Superior temporal gyrus (tissue), 1 donor: ENCODE measurements at regions not wholly inside any gene's neighbourhood (a gene's known extent, or its start where the extent isn't known, plus 50 kb on each side); places are given as distances from the start of the nearest gene placed in this dataset.

Experiments
- DNase-seq: peaks from one replicate; pipeline ENCODE4 v3.0.0-alpha.2; 2016; ENCODE audit errors: extremely low spot score

DNA sequence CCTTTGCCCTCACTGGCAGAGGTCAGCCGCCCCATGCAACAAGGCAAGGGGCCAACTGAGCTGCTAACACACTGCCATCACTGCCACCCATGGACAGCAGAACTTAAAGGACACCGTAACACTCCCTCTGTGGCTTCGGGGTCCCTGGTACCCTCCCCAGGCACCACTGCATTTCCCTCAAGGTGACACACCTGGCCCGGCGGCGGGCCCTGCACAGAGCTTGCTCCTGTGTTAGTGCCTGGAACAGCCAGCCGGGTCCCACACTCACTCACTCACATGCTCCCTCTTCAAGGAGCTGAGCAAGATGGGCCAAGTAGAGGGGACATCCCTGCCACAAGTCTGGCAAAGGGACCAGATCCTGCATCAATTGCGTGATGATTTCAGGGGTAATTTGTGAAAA lies 126.5 kb upstream of the SOX4 start:
- no peak for DNase-seq

GRCh38 chr6:21468461-21468860 lies 125.1 kb upstream of the SOX4 start:
- no peak for DNase-seq

DNA sequence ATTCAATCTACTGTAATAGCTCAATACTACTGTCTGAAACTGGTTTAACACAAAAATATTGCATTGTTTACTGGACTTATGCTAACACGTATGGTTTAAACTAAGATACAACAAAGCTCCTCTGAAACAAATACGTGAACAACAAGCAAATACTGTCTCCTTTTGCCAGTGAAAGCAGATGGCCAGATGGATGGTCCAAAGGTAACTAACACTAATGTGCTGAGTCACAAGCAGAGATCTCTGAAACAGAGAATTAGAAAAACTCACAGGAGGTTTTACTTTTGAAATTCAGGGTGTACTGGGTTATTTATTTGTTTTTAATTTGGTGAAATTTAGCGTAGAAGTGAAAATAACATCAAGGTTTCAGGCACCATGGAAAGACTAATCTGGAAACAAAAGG lies 124.3 kb upstream of the SOX4 start:
- DNase-seq: no peak

DNA sequence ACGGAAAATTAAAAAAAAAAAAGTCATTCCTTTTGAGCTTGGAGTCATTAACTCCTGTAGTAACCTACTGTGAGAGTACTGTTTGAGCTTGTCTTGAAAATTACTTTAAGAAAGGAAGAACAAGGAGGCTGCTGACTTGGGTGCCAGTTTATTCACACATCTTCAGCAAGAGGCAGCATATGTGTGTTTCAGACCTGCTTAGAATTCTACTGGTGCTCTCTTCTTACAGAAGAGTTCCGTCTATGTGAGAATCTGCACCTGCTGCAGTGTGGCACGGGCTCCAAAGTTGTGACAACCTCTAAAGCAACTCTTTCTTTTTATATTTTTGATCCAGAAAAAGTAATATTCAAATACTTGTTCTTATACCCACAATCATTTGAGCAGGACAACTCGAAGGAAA lies 117.4 kb upstream of the SOX4 start:
- no peak for DNase-seq

DNA sequence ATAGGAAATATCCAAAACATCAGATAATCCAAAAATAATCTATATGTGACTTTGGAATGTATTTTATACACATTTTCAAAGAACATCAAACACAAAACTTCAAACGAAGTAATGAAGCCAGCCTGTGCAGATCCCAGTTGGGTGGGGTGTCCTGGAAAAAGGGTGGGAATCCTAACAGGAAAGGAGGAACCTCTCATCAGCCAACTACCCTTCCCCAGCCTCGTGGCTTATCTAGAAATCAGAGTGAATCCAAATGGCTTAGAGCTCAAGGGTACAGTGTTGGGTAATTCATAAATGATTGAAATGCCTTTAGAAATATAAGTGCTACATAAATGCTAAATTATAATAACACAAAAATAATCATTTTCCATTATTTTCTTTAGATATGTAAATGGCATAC lies 115.1 kb upstream of the SOX4 start:
- no peak for DNase-seq

GRCh38 chr6:21478883-21479539 lies 114.5 kb upstream of the SOX4 start:
- DNase-seq: peak; percentile 17

DNA sequence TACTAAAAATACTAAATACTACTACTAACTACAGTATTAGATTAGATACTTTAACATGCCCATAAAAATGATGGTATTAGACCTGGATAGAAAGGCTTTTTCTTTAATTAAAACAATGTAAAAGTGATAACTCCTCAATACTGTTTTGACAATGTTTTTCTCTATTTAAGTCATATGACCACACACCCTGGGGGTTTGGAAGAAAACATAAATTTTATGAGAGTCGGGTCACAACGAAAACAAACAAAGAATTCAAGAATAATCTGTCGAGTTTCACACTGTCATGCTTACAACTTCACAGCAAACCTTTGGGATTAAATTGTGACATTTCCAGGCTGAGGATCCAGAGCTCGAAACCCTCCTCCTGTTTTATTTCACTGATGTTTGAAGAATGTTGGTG lies 107.4 kb upstream of the SOX4 start:
- no peak for DNase-seq

DNA sequence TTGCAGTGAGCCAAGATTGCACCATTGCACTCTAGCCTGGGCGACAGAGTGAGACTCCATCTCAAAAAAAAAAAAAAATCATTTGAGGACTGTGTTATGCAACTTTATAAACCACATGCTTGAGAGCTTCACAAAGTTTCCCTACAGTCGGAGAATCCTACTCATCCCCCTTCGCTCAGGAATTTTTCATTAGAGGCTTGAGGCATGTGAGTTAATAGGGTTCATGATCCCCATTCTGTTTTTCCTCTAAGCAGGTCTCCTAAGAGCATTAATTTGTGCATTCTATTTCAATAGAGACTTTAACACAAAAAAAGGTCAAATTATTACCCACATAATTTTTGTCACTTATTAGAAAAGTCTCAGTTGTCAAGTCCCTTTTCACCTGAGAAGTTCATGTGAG lies 103.7 kb upstream of the SOX4 start:
- no peak for DNase-seq

DNA sequence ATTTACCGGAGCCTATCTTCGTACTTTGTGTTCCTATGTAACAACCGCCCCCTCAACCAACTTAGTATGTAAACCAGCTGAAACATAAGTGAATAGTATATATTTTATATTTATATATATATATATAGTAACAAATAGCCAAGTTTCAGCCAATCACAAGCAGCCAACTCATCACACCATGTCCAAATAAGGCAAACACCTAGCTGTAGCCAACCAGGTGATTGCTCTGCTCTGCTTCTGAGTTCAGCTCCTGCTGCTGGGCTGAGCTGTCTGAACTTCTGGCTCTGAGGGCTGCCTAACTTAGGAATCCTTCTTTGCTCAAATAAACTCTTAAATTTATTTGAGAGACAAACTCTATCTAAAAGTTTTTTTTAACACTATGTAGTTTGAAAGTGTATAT lies 101.6 kb upstream of the SOX4 start:
- no peak for DNase-seq

DNA sequence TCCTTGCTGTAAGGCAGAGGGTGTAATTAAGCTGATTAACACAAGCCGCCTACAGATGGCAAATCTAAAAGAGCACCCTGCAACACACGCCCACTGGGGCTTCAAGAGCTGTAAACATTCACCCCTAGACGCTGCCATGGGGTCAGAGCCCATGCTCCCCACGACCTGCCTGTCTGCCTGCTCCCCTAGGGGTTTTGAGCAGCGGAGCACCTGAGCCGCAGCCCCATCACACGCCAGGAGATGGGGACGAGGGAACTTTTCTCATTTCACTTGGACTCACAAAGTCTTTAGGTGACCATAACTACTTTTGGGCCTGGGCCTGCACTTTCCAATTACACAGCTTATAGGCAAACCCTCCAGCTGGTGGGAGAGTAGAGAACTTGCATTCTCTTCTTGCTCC lies 99.0 kb upstream of the SOX4 start:
- no peak for DNase-seq

- no peak for DNase-seq
Observed at GRCh38 chr6:21496196-21496595, 97.4 kb upstream of the SOX4 start.

- no peak for DNase-seq
Observed at GRCh38 chr6:21496706-21497105, 96.8 kb upstream of the SOX4 start.

GRCh38 chr6:21500314-21501020 lies 93.1 kb upstream of the SOX4 start:
- DNase-seq: no peak

DNA sequence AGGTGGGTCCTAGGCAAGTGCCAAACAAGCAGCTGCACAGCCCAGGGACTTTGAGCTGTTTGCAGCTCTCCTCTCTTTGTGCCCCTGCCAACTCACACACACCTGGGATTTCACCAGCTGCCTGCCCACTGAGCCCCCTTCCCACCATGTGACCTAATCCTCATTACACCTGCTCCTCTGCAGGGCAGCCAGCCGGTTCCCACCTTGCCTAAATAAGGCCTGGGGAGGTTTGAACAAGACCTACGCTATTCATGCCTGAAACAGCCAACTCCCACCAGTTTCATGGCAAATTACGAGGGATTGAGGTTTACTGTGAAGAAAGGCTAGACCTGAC lies 92.6 kb upstream of the SOX4 start:
- no peak for DNase-seq

DNA sequence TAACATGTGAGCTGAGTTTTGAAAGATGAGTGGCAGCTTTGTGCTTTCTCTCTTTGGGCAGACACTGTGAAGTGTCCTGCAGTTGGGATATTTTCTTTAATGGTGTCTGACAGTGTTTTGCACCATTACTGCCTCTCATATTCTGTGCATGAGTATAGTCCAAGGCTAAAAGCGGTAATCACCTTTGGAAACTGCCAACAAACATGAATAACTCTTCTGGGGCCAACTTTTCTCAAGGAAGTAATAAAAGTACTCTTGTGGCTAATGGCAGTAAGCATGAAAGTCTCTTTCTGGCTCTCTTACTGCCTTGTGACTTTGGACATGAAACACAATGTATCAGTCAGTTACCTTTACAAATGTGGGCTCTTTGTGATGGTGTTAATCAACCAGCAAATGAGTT lies 91.7 kb upstream of the SOX4 start:
- DNase-seq: no peak

GRCh38 chr6:21502682-21503081 lies 90.9 kb upstream of the SOX4 start:
- no peak for DNase-seq

DNA sequence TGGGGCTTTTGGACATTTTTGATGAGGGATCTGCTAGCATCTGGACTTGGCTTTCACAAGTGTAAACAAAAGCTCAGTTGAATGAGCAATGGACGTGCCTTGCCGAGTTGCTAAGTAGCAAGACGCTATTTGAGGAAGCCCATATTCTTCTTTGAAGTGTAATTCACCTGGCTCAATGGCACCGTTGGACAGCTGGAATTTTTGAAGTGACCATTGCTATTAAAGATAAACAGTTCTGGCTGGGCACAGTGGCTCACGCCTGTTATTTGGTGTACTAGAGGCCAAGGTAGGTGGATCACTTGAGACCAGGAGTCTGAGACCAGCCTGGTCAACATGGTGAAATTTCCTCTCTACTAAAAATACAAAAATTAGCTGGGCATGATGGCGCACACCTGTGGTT lies 88.8 kb upstream of the SOX4 start:
- no peak for DNase-seq

- DNase-seq: no peak
Observed at GRCh38 chr6:21505574-21505990, 88.0 kb upstream of the SOX4 start.

DNA sequence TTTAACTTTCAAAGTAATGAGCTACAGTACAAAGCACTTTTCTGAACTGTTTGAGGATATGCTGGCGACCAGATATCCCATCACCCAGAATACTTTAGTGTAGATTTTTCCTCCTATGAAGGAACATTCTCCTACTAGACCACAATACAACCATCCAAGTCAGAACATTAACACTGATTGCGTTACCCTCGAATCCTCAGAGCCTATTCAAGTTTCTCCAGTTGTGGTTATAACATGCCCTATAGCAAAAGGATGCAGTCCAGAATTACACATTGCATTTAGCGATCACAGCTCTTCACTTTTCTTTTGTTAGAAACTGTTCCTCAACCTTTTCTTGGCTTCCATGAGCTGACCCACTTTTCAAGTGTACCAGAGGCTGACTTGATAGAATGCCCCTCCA lies 87.4 kb upstream of the SOX4 start:
- no peak for DNase-seq

DNA sequence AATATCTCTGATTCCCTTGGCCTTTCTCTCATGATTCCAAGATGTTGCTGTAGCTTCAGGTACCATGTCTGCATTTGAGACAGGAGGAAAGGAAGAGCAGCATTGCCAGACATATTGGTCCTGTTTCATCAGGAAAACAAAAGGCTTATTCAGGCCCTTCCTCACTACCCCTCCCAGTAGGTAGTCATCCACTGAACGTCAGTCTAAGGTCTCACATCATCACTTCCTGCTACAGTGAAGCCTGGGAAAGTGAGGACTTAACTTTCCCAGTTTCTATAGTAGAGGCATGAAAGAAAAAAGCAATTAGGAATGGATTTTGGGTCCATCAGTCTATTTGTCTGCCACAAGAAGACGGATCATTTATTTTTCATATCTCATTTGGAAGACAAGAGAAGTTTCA lies 85.7 kb upstream of the SOX4 start:
- DNase-seq: no peak

- no peak for DNase-seq
Observed at GRCh38 chr6:21508753-21509152, 84.8 kb upstream of the SOX4 start.

- DNase-seq: no peak
Observed at GRCh38 chr6:21511891-21512550, 81.5 kb upstream of the SOX4 start.

GRCh38 chr6:21514288-21514687 lies 79.3 kb upstream of the SOX4 start:
- no peak for DNase-seq
